Prostate gland (tissue), 2 donors: ENCODE measurements at regions not wholly inside any gene's neighbourhood (a gene's known extent, or its start where the extent isn't known, plus 50 kb on each side); places are given as distances from the start of the nearest gene placed in this dataset.

Experiments
- DNase-seq: peaks from one replicate; pipeline ENCODE4 v3.0.0-alpha.2; 2019; ENCODE audit warnings: low spot score
- H3K27ac ChIP-seq, 2 donors: fragments of 200-600 bp; sonication (generic); 2 replicates each; pipeline ENCODE4 v1.5.1; 2017 to 2019
- H3K27me3 ChIP-seq: fragments of 200-600 bp; sonication (generic); replicated peaks from 2 replicates; pipeline ENCODE4 v1.5.1; 2019; ENCODE audit not compliant: insufficient read depth
- H3K36me3 ChIP-seq, 2 donors: fragments of 200-600 bp; sonication (generic); 1 replicate in 1 of 2; 2 replicates in 1 of 2; pipeline versions ENCODE4 v1.5.1 to v1.8.1; 2017 to 2019
- H3K4me1 ChIP-seq: fragments of 200-600 bp; sonication (generic); replicated peaks from 2 replicates; pipeline ENCODE4 v1.5.1; 2019
- H3K4me3 ChIP-seq, 2 donors: fragments of 200-600 bp; sonication (generic); 2 replicates each; pipeline ENCODE4 v1.5.1; 2017 to 2019
- H3K9me3 ChIP-seq: fragments of 200-600 bp; sonication (generic); 2 replicates; pipeline ENCODE4 v1.5.1; 2017
- POLR2A ChIP-seq: fragments of 450-650 bp; IDR thresholded peaks from one replicate; pipeline ENCODE4 v1.6.1; 2016; ENCODE audit warnings: antibody characterized with exemption, mild to moderate bottlenecking
- POLR2AphosphoS5 ChIP-seq: sonication (generic); formaldehyde crosslinking; IDR thresholded peaks from one replicate; pipeline ENCODE4 v1.6.1; 2017; ENCODE audit warnings: antibody characterized with exemption
- WGBS: methylation state at CpG from one replicate; pipeline ENCODE4 v1.1.5; 2018; 5-methylcytosine and 5-hydroxymethylcytosine counted together
- intact Hi-C: fragments of 100-400 bp; cut with DNase I; formaldehyde crosslinking; loops from one replicate; pipeline ENCODE4 v1.14.2; 2022
- TF ChIP-seq, protein P1 (sequence below), 4 experiments: fragments of 200-600 bp in 2 of 4; fragments of 450-650 bp in 2 of 4; sonication (generic) in 2 of 4; IDR thresholded peaks; 1 replicate in 3 of 4; 2 replicates in 1 of 4; pipeline ENCODE4 v1.5.1; 2016 to 2019; ENCODE audit warnings: antibody characterized with exemption in 4 of 4, mild to moderate bottlenecking in 2 of 4, moderate library complexity in 2 of 4

DNA sequence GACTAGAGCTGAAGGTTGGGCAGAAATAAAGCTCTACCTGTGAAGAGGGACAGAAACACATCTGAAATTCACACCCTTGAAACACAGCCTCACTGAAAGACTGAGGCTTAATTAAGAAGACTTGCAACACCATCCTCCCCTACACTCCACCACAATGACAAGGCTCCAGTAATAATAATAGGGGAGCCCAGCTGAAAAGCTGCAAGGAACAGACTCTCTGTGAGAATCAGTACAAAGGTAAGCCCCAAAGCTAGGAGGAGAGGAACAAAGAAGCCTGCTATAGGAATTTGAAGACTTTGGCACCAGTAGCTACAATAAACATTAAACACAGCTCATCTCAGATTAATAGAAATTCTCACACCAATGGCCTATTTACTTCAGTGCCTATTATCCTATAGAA, 176.9 kb downstream of the FAT3 start:
- TF ChIP-seq POLR2A (no peak), POLR2AphosphoS5 (no peak)
- TF ChIP-seq, protein P1, sequence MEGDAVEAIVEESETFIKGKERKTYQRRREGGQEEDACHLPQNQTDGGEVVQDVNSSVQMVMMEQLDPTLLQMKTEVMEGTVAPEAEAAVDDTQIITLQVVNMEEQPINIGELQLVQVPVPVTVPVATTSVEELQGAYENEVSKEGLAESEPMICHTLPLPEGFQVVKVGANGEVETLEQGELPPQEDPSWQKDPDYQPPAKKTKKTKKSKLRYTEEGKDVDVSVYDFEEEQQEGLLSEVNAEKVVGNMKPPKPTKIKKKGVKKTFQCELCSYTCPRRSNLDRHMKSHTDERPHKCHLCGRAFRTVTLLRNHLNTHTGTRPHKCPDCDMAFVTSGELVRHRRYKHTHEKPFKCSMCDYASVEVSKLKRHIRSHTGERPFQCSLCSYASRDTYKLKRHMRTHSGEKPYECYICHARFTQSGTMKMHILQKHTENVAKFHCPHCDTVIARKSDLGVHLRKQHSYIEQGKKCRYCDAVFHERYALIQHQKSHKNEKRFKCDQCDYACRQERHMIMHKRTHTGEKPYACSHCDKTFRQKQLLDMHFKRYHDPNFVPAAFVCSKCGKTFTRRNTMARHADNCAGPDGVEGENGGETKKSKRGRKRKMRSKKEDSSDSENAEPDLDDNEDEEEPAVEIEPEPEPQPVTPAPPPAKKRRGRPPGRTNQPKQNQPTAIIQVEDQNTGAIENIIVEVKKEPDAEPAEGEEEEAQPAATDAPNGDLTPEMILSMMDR (IDR thresholded peaks at IDR 0.05), result no peak
- intact Hi-C loops, result no loop called here
- H3K4me1 ChIP-seq, result no peaks in the 10 kb centered on the region
- no peak overlapping the region for H3K4me3 ChIP-seq
- no peaks in the 10 kb centered on the region for H3K27me3 ChIP-seq
- H3K27ac ChIP-seq, result no peak overlapping the region
- no peaks in the 10 kb centered on the region for H3K36me3 ChIP-seq
- DNase-seq, result no peak
- no peaks in the 10 kb centered on the region for H3K9me3 ChIP-seq

DNA sequence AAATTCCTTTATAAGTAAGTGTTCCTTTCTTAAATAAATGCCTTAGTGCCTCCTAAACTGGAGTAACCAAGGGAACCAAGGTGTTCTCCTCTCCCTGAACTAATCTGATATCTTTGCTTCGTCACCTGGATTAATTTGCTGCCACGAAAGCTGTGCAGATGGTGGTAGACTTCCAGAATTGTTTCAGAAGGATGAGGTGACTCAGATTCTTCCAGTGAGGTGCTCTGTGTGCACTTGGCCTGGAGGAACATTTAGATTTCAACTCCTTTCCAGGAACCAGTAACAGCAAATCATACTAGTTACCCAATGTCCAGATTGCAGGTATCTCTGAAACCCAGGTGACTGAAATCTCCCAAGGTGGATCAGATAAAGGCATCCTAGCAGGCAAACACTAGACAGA, 181.9 kb downstream of the FAT3 start:
- Histone ChIP-seq H3K9me3 (no peaks in the 10 kb centered on the region), H3K4me3 (no peak overlapping the region), H3K27me3 (no peaks in the 10 kb centered on the region), H3K27ac (no peak overlapping the region), H3K36me3 (no peaks in the 10 kb centered on the region), H3K4me1 (no peaks in the 10 kb centered on the region)
- intact Hi-C loops, result no loop called here
- no peak for TF ChIP-seq POLR2A
- no peak for TF ChIP-seq POLR2AphosphoS5
- TF ChIP-seq, protein P1 (IDR thresholded peaks at IDR 0.05), result no peak
- WGBS, result 72% methylated on average over 2 of the region's 2 CpGs
- DNase-seq, result no peak

DNA sequence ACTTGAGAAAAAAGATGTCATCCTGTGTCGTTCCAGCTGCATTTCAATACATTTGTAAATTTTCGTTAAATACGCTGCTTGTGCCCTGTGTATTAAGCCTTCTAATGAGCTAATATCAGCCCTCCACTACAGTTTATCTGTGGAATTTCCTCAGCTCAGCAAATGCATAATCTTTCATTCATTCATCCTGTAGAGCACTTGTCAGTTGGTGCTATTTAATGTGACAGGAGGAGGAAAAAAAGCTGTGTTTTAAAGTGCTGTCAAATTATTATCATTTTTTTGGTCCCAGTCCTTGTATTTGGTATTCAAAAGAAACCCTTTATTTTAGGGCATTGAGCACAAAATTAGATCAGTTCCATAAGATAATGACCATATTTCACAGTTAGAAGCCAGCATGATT, 184.7 kb downstream of the FAT3 start:
- no peak for DNase-seq
- TF ChIP-seq POLR2A (no peak), POLR2AphosphoS5 (no peak)
- TF ChIP-seq, protein P1 (IDR thresholded peaks at IDR 0.05), result no peak
- intact Hi-C loops, result no loop called here
- Histone ChIP-seq H3K4me1 (no peaks in the 10 kb centered on the region), H3K4me3 (no peak overlapping the region), H3K9me3 (no peaks in the 10 kb centered on the region), H3K27me3 (no peaks in the 10 kb centered on the region), H3K27ac (no peak overlapping the region), H3K36me3 (no peaks in the 10 kb centered on the region)
- WGBS, result 77% methylated on average over 3 of the region's 3 CpGs

DNA sequence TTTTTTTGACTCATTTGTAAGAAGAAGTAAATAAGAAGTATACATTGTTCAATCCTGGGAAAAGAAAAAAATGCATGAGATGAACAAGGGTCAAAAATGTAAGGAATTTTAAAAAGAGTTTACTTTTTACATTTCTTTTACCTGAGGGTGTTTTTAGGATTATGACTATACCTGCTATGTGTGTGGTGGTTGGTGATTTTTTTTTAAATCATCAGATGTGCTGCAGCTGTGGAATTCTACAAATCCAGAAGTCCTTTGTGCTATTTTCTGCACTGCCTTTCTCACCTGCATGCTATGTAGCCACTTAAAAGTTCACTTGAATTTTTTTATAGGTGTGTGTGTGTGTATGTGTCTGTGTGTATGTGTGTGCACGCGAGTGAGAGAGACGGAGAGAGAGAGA, 185.3 kb downstream of the FAT3 start:
- Histone ChIP-seq H3K9me3 (no peaks in the 10 kb centered on the region), H3K4me3 (no peak overlapping the region), H3K4me1 (no peaks in the 10 kb centered on the region), H3K27ac (no peak overlapping the region), H3K36me3 (no peaks in the 10 kb centered on the region), H3K27me3 (no peaks in the 10 kb centered on the region)
- intact Hi-C loops, result no loop called here
- DNase-seq, result no peak
- 33% methylated on average over 3 of the region's 3 CpGs for WGBS
- TF ChIP-seq POLR2A (no peak), POLR2AphosphoS5 (no peak)
- TF ChIP-seq, protein P1 (IDR thresholded peaks at IDR 0.05), result no peak

DNA sequence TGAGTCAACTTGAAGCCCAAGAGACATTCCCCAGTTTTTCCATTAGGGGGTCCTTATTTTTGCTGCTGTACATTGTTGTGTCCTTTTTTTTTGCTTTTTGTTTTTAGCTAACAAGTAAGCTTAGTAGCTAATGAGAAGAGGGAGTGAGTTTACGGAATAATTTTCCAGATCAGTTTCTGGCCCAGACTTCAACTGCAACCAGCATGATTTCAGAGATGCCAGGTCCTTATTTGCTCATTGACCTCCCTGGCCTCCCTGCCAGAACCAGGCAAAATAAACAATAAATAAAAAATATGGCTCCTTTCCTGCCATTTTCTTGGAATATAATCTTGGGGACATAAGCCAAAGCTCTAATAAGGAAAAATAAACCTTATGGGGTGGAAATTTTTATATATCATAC, 185.9 kb downstream of the FAT3 start:
- TF ChIP-seq POLR2A, result no peak
- TF ChIP-seq, protein P1 (IDR thresholded peaks at IDR 0.05), result no peak
- no peak for TF ChIP-seq POLR2AphosphoS5
- Histone ChIP-seq H3K4me3 (no peak overlapping the region), H3K36me3 (no peaks in the 10 kb centered on the region), H3K4me1 (no peaks in the 10 kb centered on the region), H3K27ac (no peak overlapping the region), H3K9me3 (no peaks in the 10 kb centered on the region), H3K27me3 (no peaks in the 10 kb centered on the region)
- WGBS, result 64% methylated on average over 1 of the region's 1 CpG
- DNase-seq, result no peak
- intact Hi-C loops, result no loop called here
